ENCODE measurements at regions not wholly inside any gene's neighbourhood (a gene's known extent, or its start where the extent isn't known, plus 50 kb on each side); places are given as distances from the start of the nearest gene placed in this dataset.

- no peak for DNase-seq
Observed at GRCh38 chr4:153141238-153141637, 63.0 kb upstream of the TRIM2 start.

GRCh38 chr4:153142700-153143438 lies 61.4 kb upstream of the TRIM2 start:
- DNase-seq: peak; percentile 94

DNA sequence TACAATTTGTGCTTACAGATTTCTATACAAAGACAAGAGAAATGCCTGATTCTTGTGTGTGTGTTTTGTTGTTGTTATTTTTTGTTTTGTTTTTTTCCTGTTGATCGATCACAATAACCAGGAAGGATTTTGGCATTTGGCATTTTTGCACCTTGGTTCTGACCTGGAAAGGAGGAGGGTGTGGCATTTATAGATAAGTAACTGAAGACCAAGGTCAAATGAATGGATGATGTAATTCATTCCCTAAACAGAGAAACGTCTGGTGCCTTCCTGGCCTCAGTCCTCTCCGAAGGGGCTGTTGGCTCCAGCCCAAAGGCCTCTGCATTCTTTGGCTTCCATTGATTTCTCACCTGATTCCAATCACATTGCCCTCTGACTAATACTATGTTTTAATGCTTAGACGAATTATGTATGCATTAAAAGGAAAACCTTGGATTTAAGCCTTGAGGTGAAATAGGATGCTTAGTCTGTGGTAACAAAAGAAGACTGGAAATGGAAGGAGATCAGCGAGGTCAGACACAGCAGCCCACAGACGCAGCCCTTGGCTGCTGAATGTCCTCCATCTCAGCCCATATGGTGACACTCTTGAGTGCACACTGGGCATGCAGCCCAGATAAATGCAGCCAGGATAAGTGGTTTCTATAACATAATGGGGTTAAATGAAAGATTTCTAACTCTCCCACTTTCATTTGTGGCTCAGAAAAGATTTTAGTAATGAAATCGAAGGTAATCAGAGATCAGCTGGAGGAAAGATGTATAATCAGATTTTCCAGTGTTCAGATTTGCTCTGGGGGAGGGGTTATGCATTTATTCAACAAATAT lies 60.5 kb upstream of the TRIM2 start:
- DNase-seq: peak; percentile 69

DNA sequence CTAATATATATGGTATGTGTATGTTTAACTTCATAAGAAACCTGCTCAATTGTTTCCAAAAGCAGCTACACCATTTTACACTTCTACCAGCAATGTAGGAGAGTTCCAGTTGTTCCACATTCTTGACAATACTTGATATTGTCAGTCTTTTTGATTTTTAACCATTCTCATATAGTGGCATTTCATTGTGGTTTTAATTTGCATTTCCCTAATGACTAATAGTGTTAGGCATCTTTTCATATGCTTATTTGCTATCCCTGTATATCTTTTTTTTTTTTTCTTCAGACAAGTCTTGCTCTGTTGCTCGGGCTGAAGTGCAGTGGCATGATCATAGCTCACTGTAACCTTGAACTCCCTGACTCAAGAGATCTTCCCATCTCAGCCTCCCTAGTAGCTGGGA lies 58.2 kb upstream of the TRIM2 start:
- no peak for DNase-seq

GRCh38 chr4:153146961-153147360 lies 57.3 kb upstream of the TRIM2 start:
- DNase-seq: no peak

- no peak for DNase-seq
Observed at GRCh38 chr4:153148791-153149190, 55.5 kb upstream of the TRIM2 start.

DNA sequence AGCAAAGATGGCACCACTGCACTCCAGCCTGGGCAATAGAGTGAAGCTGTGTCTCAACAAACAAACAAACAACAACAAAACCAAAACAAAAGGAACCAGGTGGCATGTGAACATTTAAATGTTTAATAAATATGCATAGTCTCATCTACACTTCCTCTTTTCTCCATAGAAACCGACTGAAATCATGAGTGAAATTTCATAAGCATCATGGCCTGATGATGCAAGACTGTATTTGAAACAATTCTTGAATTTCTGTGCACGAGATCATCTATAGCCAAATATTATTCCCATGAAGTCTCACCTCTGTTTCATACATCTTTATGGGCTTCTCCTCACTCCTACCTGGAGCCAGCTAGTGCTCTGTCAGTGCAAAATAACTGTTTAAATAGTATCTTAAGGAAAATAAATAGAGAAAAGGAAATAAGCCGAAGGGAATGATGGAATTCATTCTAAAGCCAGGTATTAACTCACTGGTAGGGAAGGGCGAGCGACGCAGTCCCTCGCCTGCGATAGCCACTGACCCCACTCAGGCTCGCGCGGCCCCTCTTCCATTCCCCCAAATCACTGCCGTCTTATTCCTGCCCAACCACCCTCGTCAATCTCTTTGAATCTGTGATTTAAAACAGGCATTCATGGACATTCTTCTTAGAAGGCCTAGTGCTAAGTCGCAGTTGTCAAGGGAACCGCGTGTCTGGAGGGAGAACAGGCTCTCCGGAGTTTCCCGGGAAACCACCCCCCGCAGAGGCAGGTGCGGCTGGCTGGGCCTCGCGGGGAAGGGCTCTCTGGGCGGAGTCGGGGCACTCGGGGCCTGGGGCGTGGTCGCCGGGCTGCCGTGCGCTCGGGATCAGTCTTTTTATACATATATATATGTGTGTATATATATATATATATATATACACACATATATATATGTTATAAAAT lies 52.4 kb upstream of the TRIM2 start:
- DNase-seq: peak; percentile 96

DNA sequence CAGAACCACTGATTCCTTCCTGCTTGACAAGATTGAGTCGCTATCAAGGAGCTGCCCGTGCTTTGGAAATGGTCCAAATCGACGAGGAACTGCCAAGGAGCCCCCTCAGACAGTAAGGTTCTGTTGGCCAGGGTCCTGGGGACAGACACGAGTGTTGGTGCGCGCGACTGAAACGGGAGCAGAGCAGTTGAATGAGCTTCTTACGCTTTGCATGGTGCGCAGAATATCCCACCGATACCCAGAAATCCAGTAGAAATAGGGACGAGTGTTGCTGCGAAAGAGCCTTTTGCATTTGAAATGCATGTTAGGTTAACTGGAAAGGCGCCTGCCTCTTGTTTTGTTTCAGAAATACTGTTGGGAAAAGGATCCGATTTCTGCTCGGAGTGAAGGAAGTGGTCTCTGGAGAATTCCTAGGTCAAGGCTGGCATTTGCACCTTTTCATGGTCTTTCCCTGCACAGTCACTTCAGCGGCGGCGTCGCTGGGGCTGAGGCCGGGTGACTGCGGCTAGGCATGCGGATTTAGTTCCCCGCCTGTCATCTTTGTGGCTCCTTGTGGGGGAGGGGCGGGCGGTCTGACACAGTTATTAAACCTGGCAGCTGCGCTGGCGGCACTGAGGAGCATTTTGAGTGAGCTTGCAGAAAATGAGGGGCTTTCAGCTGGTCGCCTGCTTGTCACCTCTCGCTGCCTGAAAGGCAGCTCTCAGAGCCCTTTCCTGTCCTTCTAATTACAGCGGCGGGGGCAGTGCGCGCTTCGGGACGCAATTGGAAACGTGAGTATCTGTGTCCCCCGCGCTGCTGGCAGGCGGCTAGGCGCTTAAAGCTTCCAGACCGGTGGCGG lies 51.5 kb upstream of the TRIM2 start:
- peak; percentile 94 for DNase-seq

GRCh38 chr4:153153339-153153871 lies 50.8 kb upstream of the TRIM2 start:
- peak; percentile 89 for DNase-seq

DNA sequence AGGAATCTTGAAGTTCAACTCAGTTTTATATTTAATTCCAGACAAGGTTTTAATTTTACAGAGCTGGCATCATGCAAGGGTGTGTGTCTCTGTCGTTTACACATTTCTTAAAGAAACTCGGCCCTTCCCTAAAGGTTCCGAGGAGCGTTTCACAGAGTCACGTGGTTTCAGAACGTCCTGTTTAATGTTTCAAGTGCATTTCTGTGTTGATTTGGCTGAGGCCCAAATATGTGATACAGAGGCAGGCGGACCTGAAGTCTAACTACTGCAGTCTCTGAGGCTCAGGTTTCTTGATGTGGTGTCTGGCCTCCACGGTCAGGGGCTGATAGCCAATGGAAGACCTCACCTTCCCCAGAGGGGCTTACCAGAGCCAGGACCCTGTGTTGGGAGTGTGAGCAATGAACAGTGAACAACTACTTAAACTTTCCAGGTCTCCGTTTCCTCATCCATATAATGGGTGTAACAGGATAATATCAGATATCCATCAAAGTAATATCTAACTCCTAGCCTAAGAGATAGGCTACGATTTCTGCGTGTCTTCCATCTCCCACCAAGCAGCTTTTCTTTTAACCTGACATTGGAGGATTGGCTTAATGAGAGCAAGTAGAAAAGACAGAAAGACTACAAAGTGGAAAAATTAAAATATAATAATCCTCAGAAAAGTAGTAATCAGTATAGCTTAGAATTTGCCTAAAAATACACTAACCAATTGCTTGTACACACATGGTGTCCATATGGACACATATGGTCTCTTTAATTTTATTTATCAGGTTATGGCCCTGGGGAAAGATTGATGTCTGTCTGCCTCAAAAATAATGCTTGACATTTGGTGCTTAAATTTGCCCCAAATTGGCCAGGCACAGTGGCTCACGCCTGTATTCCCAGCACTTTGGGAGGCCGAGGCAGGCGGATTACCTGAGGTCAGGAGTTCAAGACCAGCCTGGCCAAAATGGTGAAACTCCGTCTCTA lies 50.0 kb upstream of the TRIM2 start:
- peak; percentile 83 for DNase-seq

Data from eye (tissue), 1 donor.